ENCODE measurements at regions not wholly inside any gene's neighbourhood (a gene's known extent, or its start where the extent isn't known, plus 50 kb on each side); places are given as distances from the start of the nearest gene placed in this dataset.

GRCh38 chr13:39840201-39840600, 184.7 kb downstream of the COG6 start:
- DNase-seq (ENCODE audit: low read depth, low spot score) (no peak), ATAC-seq (no peak), FAIRE-seq (no peak)
- Histone ChIP-seq H4K20me1 (ENCODE audit: control insufficient read depth, insufficient read depth) (no peaks in the 10 kb centered on the region), H3K4me3 (no peak overlapping the region), H3K9ac (ENCODE audit: control insufficient read depth, insufficient read depth, low read length) (no peak overlapping the region), H3K9me3 (replicated peaks; ENCODE audit: control insufficient read depth, insufficient read depth, low read length) (no peaks in the 10 kb centered on the region), H3K79me2 (ENCODE audit: control insufficient read depth, insufficient read depth, low read length) (no peaks in the 10 kb centered on the region), H3K4me1 (ENCODE audit: control insufficient read depth, insufficient read depth, low read length) (no peaks in the 10 kb centered on the region), H3K4me2 (ENCODE audit: control insufficient read depth, insufficient read depth) (no peak overlapping the region), H3K27ac (ENCODE audit: control insufficient read depth, insufficient read depth) (no peak overlapping the region), H3K27me3 (replicated peaks in 1 of 2; ENCODE audit: control insufficient read depth in 2 of 2, insufficient read depth in 2 of 2, low read length in 1 of 2) (no peaks in the 10 kb centered on the region), H2AFZ (ENCODE audit: control insufficient read depth, low read depth, low read length) (no peak overlapping the region), H3K36me3 (ENCODE audit: control insufficient read depth in 2 of 2, insufficient read depth in 2 of 2, low read length in 1 of 2) (no peaks in the 10 kb centered on the region)
- SMC1A ChIA-PET (ENCODE audit: uncharacterized antibody, unreplicated experiment): no interaction called here
- CTCF ChIA-PET: interaction anchor here (0.7 kb wide), 1 partner anchor 1307 kb away, joined by 3 read pairs; no protein-coding TSS in a partner anchor
- WGBS (ENCODE audit: insufficient coverage, insufficient replicate concordance, low lambda C conversion rate, missing lambda C conversion rate): 42% methylated on average over 3 of the region's 3 CpGs
- RAD21 ChIA-PET (ENCODE audit: unreplicated experiment): no interaction called here
- no TSS peak for BruUV-seq (replicated peaks)
- in situ Hi-C loops (cut with MboI): no loop called here
- no peak for TF ChIP-seq ZBTB4 (CRISPR knock-in tag; IDR thresholded peaks at IDR 0.05)
- TF ChIP-seq TBL1XR1 (IDR thresholded peaks at IDR 0.05; ENCODE audit: low read depth, low read length): no peak
- no peak for TF ChIP-seq CEBPZ (IDR thresholded peaks at IDR 0.05; ENCODE audit: low read depth, low read length)
- TF ChIP-seq ATF7 (IDR thresholded peaks at IDR 0.05; ENCODE audit: low read depth): no peak
- TF ChIP-seq ZZZ3 (IDR thresholded peaks at IDR 0.05; ENCODE audit: control insufficient read depth, insufficient read length, low read depth): no peak
- no peak for TF ChIP-seq ASH2L (IDR thresholded peaks at IDR 0.05; ENCODE audit: borderline replicate concordance, low read depth)
- TF ChIP-seq MXI1 (IDR thresholded peaks at IDR 0.05; ENCODE audit: low read depth, low read length): no peak
- no peak for TF ChIP-seq RUNX3 (IDR thresholded peaks at IDR 0.05; ENCODE audit: low read length)
- TF ChIP-seq EED (IDR thresholded peaks at IDR 0.05; ENCODE audit: low read depth): no peak
- TF ChIP-seq PAX8 (IDR thresholded peaks at IDR 0.05): no peak
- no peak for TF ChIP-seq CHD2 (IDR thresholded peaks at IDR 0.05; ENCODE audit: borderline replicate concordance, low read depth, low read length)
- no peak for TF ChIP-seq NFXL1 (IDR thresholded peaks at IDR 0.05; ENCODE audit: borderline replicate concordance)
- no peak for TF ChIP-seq MLLT1 (IDR thresholded peaks at IDR 0.05)
- TF ChIP-seq WRNIP1 (IDR thresholded peaks at IDR 0.05; ENCODE audit: borderline replicate concordance, low read depth, low read length): no peak
- no peak for TF ChIP-seq HSF1 (IDR thresholded peaks at IDR 0.05; ENCODE audit: low read depth, low read length)
- no peak for TF ChIP-seq POLR2AphosphoS5 (IDR thresholded peaks at IDR 0.05; ENCODE audit: low read length)
- POLR2A ChIA-PET: interaction anchor here (1.0 kb wide), 1 partner anchor 58 kb away, joined by 3 read pairs; no protein-coding TSS in a partner anchor
- intact Hi-C loops (cut with micrococcal nuclease; ENCODE audit: unreplicated experiment): no loop called here
